DMS79 (cell line): ENCODE measurements at regions not wholly inside any gene's neighbourhood (a gene's known extent, or its start where the extent isn't known, plus 50 kb on each side); places are given as distances from the start of the nearest gene placed in this dataset.
"Not testable (repeated sequence)": the region's sequence is repeated elsewhere in the genome, so short reads cannot be mapped to it uniquely, and the experiment has no call there.

Source experiments
- DNase-seq: peaks from one replicate; lab custom pipeline; 2025; lab: John Stamatoyannopoulos, UW

DNA sequence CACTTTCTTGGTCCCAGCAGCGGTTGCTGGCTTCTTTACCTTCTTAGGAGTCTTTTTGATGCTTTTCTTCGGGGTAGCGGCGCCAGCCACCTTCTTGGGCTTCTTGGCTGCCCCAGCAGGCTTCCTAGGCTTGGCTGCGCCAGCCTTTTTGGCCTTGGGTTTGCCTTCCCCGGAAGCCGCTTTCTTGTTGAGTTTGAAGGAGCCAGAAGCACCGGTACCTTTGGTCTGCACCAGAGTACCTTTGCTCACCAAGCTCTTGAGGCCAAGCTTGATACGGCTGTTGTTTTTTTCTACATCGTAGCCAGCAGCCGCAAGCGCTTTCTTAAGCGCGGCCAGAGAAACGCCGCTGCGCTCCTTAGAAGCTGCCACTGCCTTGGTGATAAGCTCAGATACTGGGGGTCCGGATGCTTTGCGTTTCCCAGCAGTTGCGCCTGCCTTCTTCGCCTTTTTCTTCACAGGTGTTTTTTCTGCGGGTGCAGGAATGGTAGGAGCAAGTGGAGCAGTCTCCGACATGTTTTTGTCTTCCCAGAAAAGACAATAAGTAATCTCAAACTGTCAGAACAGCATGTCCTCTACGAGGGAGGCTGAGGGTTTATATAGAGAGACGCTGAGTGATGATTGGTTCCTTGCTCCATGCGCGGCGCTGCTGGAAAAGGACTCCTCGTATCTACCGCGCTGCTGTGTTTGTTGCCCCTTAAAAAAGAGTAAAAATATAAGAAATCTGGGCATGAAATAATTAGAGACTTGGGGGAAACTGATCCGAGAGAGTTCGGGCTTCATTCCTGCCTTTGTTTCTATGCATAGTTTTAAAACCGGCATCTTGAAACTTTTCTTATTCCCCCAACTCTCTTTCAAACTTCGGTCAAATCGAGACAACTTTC is 130.3 kb upstream of the BTN3A2 start:
- no peak for DNase-seq

DNA sequence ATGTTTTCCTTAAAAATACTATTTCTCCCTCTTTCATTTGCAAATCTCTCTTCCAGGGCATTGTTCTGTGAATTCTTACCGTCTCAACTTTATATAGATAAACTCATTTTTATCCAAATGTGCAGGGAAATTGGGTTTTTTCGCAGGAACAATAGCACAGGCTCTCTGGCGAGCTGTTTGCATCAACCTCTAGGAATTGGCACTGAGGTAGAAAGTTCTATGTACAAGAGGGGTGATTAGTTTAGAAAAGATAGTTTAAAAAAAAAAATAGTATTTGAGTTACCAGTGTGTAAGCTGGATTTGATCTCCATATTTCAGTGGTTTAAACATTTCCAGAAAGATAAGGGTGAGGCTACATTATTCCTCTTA is 129.7 kb upstream of the BTN3A2 start:
- DNase-seq, result no peak

DNA sequence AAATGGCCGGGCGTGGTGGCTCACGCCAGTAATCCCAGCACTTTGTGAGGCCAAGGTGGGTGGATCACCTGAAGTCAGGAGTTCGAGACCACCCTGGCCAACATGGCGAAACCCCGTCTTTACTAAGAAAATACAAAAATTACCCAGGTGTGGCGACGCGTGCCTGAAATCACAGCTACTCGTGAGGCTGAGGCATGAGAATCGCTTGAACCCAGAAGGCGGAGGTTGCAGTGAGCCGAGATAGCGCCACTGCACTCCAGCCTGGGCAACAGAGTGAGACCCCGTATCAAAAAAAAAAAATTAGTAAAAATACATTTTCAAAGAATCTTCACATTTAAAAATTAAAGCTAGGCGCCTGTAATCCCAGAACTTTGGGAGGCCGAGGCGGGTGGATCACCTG is 125.6 kb upstream of the BTN3A2 start:
- not testable (repeated sequence) for DNase-seq

GRCh38 chr6:26240157-26241032 is 124.6 kb upstream of the BTN3A2 start:
- DNase-seq, result no peak

DNA sequence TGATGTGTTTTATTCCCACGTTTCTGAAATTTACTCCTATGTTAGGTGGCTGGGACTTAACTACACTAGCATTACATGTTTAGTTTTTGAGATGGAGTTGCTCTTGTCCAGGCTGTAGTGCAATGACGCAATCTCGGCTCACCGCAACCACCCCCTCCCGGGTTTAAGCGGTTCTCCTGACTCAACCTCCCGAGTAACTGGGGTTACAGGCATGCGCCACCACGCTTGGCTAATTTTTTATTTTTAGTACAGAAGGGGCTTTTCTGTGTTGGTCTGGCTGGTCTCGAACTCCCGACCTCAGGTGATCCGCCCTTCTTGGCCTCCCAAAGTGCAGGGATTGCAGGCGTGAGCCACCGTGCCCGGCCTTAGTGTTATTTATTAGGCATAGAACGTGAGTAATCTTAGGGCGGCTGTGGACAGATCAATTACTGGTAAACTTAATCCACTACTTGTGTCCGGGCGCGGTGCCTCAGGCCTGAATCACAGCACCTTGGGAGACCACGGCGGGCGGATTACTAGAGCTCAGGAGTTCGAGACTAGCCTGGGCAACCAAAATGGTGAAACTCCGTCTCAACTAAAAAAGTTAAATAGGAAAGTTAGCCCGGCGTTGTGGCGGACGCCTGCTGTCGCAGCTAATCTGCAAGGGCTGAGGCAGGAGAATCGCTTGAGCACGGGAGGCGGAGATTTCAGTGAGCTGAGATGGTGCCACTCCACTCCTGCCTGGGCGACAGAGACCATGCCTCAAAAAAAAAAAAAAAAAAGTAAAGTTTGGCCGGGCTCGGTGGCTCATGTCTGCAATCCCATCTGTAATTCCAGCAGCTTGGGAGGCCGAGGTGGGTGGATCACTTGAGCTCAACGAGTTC is 123.7 kb upstream of the BTN3A2 start:
- no peak for DNase-seq

DNA sequence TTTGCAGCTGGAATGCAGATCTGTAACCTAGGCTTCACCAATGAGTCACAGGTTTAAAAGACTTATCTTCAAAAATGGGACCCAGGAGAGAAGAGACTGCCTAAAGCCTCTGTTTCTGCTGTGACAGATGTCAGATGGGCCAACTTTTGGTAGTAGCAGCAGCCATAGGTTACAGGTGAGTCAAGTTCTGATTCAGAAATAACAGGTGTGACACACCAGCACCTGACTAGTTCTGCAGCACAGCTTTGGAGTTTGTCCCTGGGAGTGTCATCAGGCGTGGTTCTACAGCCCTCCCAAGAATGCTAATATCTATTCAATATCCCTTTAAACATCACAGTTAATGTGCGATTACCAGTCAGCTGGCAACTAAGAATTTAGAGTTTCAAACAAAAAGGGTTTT is 121.9 kb upstream of the BTN3A2 start:
- no peak for DNase-seq

DNA sequence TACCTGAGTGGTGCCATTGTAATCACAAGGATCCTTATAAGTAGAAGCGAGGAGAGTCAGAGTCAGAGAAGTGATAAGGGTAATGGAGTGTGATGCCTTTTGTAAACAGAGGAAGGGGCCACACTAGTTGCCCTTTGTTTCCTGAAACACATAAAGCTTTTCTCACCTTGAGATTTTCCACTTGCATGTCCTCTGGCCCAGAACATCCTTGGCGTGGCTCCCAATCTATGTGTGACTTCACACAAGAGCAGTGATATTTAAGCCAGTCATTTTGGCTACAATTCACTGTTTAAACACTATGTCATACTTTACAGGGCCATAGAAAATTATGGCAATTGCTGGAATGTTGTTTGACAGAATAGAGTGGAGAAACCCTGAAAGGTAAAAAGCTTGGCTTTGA is 121.2 kb upstream of the BTN3A2 start:
- DNase-seq, result peak; percentile 64

DNA sequence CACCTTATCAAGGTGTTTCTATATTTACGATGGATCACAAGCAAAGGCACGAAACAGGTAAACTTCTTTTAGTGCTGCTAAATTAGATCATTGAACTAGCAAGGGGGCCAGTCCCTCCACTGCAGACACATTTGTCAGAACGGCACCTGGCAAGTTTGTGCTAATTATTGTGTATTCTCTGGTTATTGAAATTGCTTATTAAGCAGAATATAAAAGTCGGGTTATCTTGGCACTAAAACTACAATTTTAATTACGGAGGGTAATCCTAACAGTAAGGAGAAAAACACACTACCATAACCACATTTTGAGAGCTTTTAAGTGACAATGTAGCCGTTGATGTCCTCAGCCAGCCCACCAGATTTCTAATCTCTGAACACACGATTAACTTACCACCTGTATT is 118.9 kb upstream of the BTN3A2 start:
- no peak for DNase-seq

DNA sequence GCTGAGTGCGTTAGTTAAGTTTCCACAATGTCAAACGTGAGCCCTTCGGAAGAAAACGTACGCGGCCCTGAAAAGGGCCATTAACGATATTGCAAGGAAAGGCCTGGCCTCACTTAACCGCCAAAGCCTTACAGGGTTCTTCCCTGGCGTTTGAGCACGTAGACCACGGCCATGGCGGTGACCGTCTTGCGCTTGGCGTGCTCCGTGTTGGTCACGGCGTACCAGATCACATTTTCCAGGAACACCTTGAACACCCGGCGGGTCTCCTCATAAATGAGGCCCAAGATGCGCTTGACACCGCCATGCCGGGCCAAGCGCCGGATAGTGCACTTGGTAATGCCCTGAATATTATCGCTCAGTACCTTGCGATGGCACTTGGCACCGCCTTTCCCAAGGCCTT is 118.4 kb upstream of the BTN3A2 start:
- no peak for DNase-seq

DNA sequence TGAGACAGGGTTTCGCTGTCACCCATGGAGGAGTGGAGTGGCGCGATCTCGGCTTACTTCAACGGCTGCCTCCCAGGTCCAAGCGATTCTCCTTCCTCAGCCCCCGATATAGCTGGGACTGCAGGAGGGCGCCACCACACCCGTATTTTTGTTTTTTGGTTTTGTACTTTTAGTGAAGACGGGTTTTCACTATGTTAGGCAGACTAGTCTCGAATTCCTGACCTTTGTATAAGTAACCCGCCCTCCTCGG is 115.4 kb upstream of the BTN3A2 start:
- DNase-seq, result no peak

DNA sequence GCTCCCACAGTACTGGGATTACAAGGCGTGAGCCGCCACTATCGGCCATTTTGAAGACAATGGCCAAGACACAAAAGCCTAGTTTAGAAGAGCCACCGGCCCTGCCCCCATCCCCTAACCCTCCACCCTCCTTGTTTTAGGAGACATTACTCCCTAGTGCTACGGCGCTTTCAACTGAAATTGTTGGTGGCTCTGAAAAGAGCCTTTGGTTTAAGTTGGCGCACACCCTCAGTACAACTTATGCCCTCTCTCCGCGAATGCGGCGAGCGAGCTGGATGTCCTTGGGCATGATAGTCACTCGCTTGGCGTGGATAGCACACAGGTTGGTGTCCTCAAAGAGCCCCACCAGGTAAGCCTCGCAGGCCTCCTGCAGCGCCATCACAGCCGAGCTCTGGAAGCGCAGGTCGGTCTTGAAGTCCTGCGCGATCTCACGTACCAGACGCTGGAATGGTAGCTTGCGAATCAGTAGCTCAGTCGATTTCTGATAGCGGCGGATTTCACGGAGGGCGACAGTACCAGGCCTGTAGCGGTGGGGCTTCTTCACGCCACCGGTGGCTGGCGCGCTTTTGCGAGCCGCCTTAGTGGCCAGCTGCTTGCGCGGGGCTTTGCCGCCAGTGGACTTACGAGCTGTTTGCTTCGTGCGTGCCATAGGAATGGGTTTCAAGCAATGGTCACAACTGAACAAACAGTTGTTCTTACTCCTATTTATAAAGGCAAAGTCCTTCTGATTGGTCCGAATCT is 114.9 kb upstream of the BTN3A2 start:
- peak; percentile 68 for DNase-seq

DNA sequence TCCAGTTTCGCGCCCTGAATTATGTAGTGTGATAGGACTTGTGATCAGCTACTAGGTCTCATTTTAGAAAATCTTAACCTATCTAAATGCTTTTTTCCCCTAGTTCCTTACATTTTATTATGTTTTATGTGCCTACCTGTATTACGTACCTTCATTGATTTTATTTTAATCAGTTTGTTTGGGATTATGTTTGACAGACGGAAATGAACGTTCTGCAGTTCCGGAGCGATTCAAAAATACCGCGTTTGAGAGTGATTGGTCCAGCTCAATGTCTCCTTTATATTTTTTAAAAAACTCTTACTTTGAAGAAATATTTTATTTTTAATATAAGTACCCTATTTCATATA is 114.3 kb upstream of the BTN3A2 start:
- DNase-seq, result peak; percentile 63

GRCh38 chr6:26251354-26252076 is 113.5 kb upstream of the BTN3A2 start:
- peak; percentile 74 for DNase-seq

GRCh38 chr6:26252077-26252472 is 112.9 kb upstream of the BTN3A2 start:
- DNase-seq, result no peak

DNA sequence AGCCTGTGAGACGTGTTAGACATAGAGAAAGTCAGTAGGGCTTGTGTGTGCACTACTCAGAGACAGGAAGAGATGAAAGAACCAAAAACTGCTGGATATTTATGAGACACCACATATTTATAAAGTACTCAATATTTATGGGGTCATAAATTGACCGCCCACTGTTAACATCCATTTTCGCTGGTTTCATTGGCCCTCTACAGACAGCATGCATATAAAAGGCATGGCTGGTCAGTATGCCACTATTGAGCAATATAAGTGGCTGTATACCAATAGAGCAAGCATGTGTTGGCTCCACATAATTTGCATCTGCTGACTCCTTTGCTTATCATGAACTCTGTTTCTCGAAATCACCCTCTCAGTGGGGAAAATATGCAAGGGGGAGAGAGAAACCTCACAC is 110.3 kb upstream of the BTN3A2 start:
- DNase-seq, result no peak

DNA sequence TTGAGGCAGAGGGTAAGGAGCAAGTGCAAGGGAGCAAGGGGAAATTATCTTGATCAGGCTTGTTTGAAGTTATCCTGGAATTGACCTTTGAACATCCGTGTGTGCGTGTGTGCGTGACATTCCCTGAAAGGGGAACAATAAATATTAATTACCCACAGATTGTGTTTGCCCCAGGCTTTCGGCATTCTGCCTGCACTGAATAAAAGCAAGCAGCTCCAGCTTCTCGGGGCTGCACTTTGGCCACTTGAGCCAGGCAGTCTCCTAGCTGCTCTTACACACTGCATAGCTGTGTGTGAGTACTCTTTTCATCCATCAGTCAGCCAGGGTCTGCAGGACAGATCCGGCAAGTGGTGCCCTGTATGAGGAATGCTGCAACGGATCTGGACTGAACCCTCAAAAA is 107.7 kb upstream of the BTN3A2 start:
- DNase-seq, result no peak

DNA sequence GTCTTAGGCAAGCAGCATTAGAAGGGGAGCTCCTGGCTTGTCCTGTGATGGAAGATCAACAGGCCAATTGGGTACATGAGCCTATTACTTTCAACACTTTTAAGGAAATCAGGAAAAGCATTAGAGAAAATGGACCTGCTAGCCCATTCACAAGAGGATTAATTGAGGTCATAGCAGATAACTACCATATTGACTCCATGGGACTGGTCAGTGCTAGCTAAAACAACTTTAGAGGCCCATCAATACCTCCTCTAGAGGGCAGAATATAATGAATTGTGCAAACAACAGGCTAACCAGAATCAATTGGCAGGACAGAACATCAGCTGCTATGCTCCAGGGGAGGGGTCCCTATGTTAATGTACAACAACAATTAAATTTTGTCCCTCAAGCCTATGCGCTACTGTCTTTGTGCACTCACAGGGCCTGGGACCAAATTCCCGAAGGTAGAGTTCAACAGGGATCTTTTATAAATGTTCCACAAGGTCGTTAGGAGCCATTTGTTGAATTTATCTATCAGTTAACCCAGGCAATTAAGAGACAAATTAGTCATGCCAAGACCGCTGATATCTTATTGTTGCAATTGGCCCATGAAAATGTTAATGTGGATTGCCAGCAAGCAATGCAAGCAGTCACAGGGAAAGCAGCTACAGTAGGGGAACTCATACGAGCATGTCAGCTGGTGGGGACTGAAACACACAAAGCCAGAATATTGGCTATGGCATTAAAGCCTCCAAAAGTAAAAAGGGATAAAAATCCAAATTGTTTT is 106.6 kb upstream of the BTN3A2 start:
- no peak for DNase-seq

DNA sequence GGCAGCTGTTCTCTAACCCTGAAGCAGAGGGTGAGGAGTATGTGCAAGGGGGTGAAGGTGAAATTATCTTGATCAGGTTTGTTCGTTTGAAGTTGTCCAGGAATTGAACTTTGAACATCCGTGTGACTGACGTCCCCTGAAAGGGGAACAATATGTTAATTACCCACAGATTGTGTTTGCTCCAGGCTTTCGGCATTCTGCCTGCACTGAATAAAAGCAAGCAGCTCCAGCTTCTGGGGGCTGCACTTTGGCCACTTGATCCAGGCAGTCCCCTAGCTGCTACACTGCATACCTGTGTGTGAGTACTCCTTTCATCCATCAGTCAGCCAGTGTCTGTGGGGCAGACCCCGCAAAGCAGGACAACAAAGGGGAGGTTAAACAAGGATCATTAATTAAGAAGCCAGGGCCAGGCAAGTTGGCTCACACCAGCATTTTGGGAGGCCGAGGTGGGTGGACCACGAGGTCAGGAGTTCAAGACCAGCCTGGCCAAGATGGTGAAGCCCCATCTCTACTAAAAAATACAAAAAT is 104.8 kb upstream of the BTN3A2 start:
- no peak for DNase-seq

DNA sequence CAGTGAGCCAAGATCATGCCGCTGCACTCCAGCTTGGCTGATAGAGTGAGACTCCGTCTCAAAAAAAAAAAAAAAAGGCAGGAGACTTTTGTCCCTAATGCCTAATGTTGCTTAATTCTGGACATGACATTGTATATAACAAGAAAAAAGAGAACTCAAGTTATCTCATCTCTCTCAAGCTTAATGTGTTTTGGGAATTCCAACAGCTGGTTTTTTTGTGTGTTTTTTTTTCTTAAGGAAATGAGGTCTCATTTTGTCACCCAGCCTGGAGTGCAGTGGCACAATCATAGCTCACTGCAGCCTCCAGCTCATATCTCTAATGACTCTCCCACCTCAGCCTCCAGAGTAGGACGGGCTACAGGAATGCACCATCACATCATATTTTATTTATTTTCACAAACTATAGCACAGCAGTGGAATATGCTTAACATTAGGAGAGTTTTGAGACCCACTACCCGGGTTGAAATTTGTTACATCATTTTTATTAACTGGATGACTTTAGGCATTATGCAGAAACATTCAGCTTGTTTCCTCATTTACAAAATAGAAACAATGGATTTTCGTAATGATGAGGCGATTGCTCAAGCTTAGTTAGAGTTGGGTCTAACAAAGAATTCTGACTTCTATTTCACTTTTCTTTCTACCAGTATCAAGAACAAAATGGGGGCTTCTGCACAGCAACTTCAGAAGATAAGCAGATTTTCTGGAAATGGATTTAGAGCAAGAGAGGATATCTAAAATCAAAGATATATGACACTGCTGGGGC is 104.1 kb upstream of the BTN3A2 start:
- DNase-seq, result no peak

GRCh38 chr6:26264547-26264946 is 100.5 kb upstream of the BTN3A2 start:
- DNase-seq, result no peak
